OCI-LY7 (cell line): ENCODE measurements at regions not wholly inside any gene's neighbourhood (a gene's known extent, or its start where the extent isn't known, plus 50 kb on each side); places are given as distances from the start of the nearest gene placed in this dataset.

Experiments used
- EZH2phosphoT487 ChIP-seq: fragments of 200-600 bp; sonication (generic); IDR thresholded peaks from 2 replicates; pipeline ENCODE4 v1.6.1; 2018; ENCODE audit warnings: low read depth, borderline replicate concordance, mild to moderate bottlenecking, mixed run types, antibody characterized with exemption, low read length, moderate library complexity, mixed read lengths
- TF ChIP-seq, protein P1 (sequence below): fragments of 200-600 bp; sonication (generic); conservative IDR thresholded peaks from 2 replicates; pipeline ENCODE4 v1.5.1; 2014; ENCODE audit warnings: mild to moderate bottlenecking, antibody characterized with exemption, low read length, moderate library complexity, mixed read lengths

DNA sequence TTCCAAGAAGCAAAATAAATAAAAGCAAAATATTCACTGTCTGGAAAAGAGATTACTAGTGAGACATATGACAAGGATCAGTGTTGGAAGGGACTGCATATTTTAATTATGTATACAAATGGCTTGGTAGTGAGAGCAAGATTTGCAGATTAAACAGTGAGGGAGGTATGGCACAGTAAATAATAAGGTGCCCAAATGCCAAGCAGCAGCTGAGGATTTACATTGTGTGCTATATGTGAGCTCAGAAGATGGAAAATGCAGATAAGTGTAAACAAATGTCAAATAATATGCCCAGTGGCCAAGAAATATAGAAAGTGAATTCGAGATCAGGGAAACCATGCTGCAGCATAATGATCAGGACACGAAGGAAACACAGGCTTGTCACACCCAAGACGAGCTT, 173.8 kb upstream of the NRSN1 start:
- TF ChIP-seq, protein P1, sequence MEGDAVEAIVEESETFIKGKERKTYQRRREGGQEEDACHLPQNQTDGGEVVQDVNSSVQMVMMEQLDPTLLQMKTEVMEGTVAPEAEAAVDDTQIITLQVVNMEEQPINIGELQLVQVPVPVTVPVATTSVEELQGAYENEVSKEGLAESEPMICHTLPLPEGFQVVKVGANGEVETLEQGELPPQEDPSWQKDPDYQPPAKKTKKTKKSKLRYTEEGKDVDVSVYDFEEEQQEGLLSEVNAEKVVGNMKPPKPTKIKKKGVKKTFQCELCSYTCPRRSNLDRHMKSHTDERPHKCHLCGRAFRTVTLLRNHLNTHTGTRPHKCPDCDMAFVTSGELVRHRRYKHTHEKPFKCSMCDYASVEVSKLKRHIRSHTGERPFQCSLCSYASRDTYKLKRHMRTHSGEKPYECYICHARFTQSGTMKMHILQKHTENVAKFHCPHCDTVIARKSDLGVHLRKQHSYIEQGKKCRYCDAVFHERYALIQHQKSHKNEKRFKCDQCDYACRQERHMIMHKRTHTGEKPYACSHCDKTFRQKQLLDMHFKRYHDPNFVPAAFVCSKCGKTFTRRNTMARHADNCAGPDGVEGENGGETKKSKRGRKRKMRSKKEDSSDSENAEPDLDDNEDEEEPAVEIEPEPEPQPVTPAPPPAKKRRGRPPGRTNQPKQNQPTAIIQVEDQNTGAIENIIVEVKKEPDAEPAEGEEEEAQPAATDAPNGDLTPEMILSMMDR: no peak
- TF ChIP-seq EZH2phosphoT487: no peak
